GM18507 (cell line): ENCODE measurements at regions not wholly inside any gene's neighbourhood (a gene's known extent, or its start where the extent isn't known, plus 50 kb on each side); places are given as distances from the start of the nearest gene placed in this dataset.

Source experiments
- DNase-seq: peaks from one replicate; pipeline ENCODE4 v3.0.0; 2011; ENCODE audit warnings: low read depth; ENCODE audit not compliant: insufficient read length; ENCODE audit errors: extremely low spot score
- FAIRE-seq: peaks from 2 replicates; lab custom pipeline; 2011; peaks lifted over from hg19 to GRCh38; lab: Jason Lieb, UNC

- FAIRE-seq (no peak), DNase-seq (no peak)
Measured at GRCh38 chr4:127045861-127046260, 586.9 kb upstream of the INTU start.

- no peak for FAIRE-seq
Measured at GRCh38 chr4:127047930-127048329, 584.8 kb upstream of the INTU start.

GRCh38 chr4:127048376-127049044 is 584.2 kb upstream of the INTU start:
- no peak for DNase-seq
- no peak for FAIRE-seq

More at GRCh38 chr4:127047930-127048329, 584.8 kb upstream of the INTU start:
- DNase-seq: no peak

DNA sequence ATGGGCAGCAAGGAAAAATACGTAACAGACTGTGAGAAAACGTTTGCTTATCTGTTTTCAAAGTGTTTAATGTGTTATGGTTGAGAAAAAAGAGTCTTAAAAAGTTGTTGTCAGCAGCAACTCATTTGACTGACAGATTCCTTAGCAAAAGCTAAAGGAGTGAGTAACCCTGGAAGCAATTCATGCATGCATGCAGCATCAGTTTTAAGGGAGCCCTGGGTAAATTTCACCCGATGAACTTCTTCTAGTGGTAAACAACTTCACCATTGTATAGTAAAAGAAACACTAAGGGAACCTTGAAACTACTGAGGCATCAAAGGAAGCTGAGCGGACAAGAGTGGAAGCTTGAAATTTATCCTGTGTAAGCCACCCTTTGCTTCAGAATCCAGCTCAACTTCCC is 583.2 kb upstream of the INTU start:
- DNase-seq (no peak), FAIRE-seq (no peak)

- no peak for DNase-seq
- no peak for FAIRE-seq
Measured at GRCh38 chr4:127052742-127053141, 580.0 kb upstream of the INTU start.

DNA sequence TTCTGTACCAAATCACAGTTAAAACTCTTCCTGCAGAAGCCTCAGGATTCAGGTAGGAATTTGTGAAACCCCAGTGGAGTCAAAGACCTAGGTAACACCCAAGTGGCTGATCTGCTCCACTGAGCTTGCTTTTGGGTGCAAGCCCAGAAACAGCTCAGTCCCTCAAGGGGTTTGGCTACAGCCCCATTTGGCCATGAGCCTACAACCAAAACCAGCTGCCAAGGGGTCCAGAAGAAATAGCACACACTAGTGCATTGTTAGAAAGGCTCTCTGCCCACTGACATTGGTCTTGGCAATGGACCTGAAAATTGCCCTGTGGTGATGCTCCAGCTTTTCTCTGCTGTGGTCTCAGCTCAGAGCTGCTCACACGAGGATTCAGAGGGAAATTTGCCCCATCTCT is 577.4 kb upstream of the INTU start:
- DNase-seq (no peak), FAIRE-seq (no peak)

DNA sequence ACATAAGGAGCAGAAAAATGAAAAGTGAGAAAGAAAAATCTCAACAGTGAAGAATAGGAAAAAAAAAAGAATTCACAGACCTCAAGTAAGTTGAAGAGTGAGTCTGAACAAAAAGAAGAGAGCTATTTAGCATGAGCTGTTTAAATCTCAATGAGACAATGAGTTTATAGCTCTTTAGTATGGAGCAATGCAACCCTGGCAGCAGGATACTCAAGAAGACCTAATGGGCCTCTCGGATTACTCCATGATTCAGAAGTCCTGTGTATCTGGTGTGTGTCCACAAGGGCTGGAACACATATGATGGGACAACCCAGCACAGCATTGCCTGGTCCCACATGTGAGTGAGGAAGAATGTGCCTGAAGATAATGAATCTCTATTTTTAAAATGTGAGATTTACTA is 563.1 kb upstream of the INTU start:
- DNase-seq (no peak), FAIRE-seq (no peak)

DNA sequence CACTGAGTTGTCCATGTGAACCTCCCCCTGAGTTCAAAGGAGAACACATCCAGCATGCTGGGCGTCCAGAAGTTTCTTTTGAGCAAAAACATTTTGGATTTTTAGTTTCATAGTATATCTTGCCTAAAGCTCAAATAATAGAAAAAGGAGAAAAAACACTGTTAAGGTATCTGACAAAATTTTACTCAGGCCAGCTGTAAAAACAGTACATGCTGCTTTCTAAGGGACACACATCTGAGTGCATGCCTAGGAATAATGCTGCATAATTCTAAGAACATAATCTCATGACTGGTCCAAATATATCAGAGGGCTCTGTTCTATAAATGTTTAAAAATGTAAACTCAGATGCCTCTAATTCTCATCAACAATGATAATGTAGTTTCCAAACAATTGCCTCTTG is 561.3 kb upstream of the INTU start:
- FAIRE-seq (no peak), DNase-seq (no peak)

DNA sequence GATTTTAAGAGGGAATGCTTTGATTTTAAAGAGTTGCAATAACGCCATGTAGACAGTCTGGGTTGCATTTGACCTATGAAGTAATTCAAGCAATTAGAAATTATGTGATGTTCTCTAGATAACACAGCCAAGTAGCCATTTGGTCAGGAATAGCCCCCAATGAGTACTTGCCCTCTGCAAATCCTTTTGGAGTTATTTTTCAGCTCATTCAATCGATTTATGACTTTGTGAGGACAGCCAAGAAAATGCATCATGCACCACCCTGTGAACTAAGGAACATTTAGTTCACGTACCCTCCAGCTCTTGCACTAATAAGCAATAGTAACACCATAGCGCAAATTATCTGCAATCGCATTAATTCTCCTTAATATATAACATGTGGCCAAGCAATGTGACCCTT is 552.6 kb upstream of the INTU start:
- DNase-seq (no peak), FAIRE-seq (no peak)

DNA sequence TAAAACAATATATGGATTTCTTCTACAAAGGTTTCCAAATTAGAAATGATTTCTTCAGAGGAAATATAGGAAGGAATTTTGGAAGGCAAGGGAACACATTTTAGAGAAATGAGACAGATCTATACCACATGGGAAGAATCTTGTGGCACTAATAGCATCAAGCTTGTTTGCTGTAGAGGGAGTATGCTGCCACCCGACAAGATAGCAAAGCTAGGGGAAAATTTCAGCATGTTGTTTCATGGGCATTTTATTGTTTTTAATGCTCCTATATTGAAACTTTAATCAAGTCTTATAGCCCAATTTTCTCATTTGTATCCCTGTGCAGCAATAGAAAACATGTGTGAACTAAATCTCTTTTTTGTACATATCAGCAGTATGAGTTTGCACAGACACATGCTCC is 551.7 kb upstream of the INTU start:
- FAIRE-seq (no peak), DNase-seq (no peak)

GRCh38 chr4:127082986-127083385 is 549.8 kb upstream of the INTU start:
- FAIRE-seq: no peak
- no peak for DNase-seq

GRCh38 chr4:127084666-127085065 is 548.1 kb upstream of the INTU start:
- FAIRE-seq (no peak), DNase-seq (no peak)

- no peak for DNase-seq
- no peak for FAIRE-seq
Measured at GRCh38 chr4:127097061-127097460, 535.7 kb upstream of the INTU start.

- no peak for DNase-seq
- no peak for FAIRE-seq
Measured at GRCh38 chr4:127102361-127102760, 530.4 kb upstream of the INTU start.

DNA sequence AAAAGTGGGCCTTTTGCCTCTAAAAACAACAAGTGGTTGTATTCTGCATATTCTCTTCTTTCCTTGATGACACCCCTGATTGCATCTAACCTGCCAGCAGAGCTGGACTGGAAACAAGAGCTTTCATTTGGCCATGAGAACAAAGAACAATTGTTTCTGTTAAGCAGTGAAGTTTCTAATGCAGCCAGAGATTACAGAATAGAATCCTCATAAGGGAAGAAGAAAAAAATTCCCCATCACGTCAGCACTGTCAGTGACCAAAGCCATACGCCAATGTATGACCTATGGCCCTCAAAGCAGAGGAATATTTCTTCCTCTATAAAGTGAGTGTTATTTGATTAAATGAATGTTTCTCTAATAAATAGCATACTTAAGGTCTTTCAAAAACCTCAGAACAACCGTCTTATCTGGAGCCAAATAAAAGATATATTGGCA is 529.1 kb upstream of the INTU start:
- no peak for FAIRE-seq
- no peak for DNase-seq

GRCh38 chr4:127113844-127114362 is 518.9 kb upstream of the INTU start:
- no peak for DNase-seq
- FAIRE-seq: no peak

DNA sequence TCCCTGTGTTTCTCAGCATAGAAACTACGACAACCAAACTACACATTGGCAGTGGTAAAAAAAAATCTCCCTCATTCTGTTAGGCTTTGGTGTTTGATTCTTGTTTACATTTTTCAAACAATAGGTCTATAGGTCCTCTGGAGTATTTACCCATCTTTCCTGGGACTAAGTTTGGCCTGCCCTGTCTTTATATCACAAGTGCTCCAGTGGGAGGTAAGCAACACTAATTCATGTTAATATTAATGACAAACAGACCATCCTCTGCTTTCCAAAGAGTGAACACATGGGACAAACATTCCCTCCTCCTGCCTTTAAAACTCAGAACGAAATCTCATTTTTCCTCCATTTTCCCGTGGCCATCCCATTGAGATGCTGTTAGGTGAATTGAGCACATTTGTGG is 514.1 kb upstream of the INTU start:
- FAIRE-seq (no peak), DNase-seq (no peak)

DNA sequence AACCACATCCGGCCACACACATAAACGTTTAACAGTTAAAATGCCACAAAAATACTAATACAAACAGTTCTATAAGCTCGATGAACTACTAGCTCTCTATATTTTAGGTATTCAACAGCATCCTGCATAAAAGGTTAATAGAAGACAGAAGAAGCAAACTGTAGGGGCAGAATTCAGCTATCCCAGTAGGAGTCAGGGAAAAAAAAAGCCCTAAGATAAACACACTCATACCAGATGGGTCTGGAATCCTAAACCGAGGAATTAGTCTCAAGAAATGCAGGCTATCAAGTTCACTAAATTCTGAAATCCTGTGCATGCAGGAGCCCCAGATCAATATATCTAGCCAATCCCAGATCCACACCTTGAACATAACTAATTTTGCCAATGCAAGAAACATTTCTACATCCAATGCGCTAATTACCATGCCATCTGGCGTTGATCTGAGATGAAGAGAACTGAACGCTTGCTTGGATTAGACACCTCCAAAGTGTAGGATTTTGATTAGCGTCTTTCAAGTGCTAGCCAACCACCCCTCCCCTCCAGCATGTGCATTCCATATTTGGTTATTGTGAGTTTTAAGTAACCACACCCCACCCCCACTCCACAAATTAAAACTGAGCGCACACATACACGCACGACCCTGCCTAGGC is 512.2 kb upstream of the INTU start:
- FAIRE-seq (no peak), DNase-seq (no peak)

DNA sequence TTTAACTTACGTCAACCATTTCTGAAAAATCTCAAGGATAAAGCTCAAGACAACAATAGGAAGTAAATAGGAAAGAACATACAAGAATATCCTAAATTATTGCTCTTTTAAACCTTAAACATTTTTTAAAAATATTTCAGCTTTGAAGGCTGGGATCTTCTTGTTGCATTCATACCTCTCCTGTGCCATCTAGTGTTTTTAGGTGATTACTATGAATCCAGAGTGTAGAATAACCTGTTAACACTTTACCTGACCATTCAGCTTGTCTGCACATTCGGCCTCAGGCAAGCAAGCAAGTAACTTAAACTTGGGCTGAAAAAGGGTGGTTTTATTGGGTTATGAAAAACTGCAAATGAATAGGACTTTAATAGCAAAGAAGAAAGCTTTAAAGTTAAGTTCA is 507.8 kb upstream of the INTU start:
- DNase-seq (no peak), FAIRE-seq (no peak)

DNA sequence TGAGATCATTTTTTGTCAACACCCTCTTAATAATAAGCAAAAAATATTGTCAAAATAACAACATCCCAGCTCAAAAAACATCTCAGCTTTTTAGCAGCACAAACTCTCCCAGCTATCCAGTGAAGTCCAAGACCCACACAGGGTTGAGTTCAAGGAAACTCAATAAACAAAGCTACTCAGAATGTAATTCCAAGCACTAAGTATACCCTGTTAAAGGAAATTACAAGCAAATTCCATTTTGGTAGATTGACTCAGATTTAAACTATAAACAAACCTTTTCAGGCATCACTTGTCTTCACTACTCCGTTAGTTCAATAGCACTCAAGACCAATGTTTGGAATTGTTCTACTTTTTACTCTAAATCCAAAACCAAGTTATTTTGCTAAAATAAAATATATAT is 506.0 kb upstream of the INTU start:
- FAIRE-seq (no peak), DNase-seq (no peak)

DNA sequence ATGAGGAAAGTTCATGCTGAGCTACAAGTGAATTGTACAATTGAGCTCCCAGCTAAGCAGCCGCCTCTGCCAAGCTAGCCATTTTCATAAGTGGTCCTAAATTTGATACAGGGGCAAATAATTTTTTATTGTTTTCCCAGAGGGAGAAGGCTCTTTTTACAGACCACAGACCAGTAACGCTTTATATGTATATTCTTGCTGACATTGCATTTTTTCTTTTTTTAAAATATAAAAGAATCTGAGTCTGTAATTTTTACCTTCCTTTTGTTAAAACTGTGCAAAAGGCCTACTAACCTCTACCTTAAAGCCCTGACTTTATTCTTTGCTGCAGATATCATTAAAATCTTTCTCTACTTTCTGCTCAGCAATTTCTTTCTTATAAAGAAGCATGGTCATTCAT is 501.2 kb upstream of the INTU start:
- DNase-seq: no peak
- FAIRE-seq: no peak
